PC-9 (cell line): ENCODE measurements at regions not wholly inside any gene's neighbourhood (a gene's known extent, or its start where the extent isn't known, plus 50 kb on each side); places are given as distances from the start of the nearest gene placed in this dataset.

ENCODE experiments used
- BruUV-seq: library from RNA; stranded (reverse); fragments of 400-500 nt; replicated peaks from 2 replicates; lab custom pipeline; 2021; lab: Mats Ljungman, UMichigan
- CTCF ChIA-PET: fragments of 300-600 bp; sonication (Branson Sonifier 250); formaldehyde crosslinking; loops from one replicate; lab custom pipeline; 2022; ENCODE audit warnings: antibody characterized with exemption; lab: Charles Lee
- POLR2A ChIA-PET: fragments of 300-600 bp; sonication (Branson Sonifier 250); formaldehyde crosslinking; loops from one replicate; lab custom pipeline; 2022; ENCODE audit warnings: antibody characterized with exemption; ENCODE audit not compliant: unreplicated experiment; lab: Charles Lee
- DNase-seq, 2 experiments: peaks; one replicate each; pipeline versions ENCODE4 v3.0.0 to v3.0.0-alpha.2; 2015 to 2022; ENCODE audit warnings: mixed read lengths in 1 of 2
- H2AFZ ChIP-seq: fragments of 200-600 bp; sonication (generic); 2 replicates; pipeline ENCODE4 v1.8.1; 2017; ENCODE audit warnings: antibody characterized with exemption
- H3F3A ChIP-seq: fragments of 200-600 bp; sonication (generic); 2 replicates; pipeline ENCODE4 v1.8.1; 2017; ENCODE audit warnings: antibody characterized with exemption, mild to moderate bottlenecking, low read depth; ENCODE audit not compliant: insufficient read depth
- H3K27ac ChIP-seq: fragments of 200-600 bp; sonication (generic); 2 replicates; pipeline ENCODE4 v1.6.1; 2016; ENCODE audit warnings: mixed run types
- H3K27me3 ChIP-seq: fragments of 200-600 bp; sonication (generic); 2 replicates; pipeline ENCODE4 v1.6.1; 2016; ENCODE audit warnings: low read depth, mixed run types; ENCODE audit not compliant: insufficient read depth
- H3K36me3 ChIP-seq: fragments of 200-600 bp; sonication (generic); 2 replicates; pipeline ENCODE4 v1.6.1; 2016; ENCODE audit warnings: low read depth, mixed run types
- H3K4me1 ChIP-seq: fragments of 200-600 bp; sonication (generic); replicated peaks from 2 replicates; pipeline ENCODE4 v1.6.1; 2016; ENCODE audit warnings: mixed run types; ENCODE audit not compliant: insufficient read depth
- H3K4me2 ChIP-seq: fragments of 200-600 bp; sonication (generic); 2 replicates; pipeline ENCODE4 v1.6.1; 2017; ENCODE audit warnings: mixed run types
- H3K4me3 ChIP-seq: fragments of 200-600 bp; sonication (generic); 2 replicates; pipeline ENCODE4 v1.6.1; 2016; ENCODE audit warnings: mixed run types
- H3K79me2 ChIP-seq: fragments of 200-600 bp; sonication (generic); 2 replicates; pipeline ENCODE4 v1.6.1; 2017; ENCODE audit warnings: low read depth, mixed run types
- H3K9me2 ChIP-seq: fragments of 200-600 bp; sonication (generic); 2 replicates; pipeline ENCODE4 v1.8.1; 2017; ENCODE audit warnings: mild to moderate bottlenecking; ENCODE audit not compliant: insufficient read depth
- H3K9me3 ChIP-seq: fragments of 200-600 bp; sonication (generic); 2 replicates; pipeline ENCODE4 v1.8.1; 2016; ENCODE audit warnings: low read depth; ENCODE audit not compliant: insufficient read depth
- H4K20me1 ChIP-seq: fragments of 200-600 bp; sonication (generic); 2 replicates; pipeline ENCODE4 v1.8.1; 2017; ENCODE audit not compliant: insufficient read depth
- EZH2 ChIP-seq: fragments of 200-600 bp; sonication (generic); IDR thresholded peaks from 2 replicates; pipeline ENCODE4 v1.8.0; 2017; ENCODE audit warnings: antibody characterized with exemption, low read depth
- intact Hi-C: fragments of 100-400 bp; cut with micrococcal nuclease; formaldehyde crosslinking; loops from one replicate; pipeline ENCODE4 v1.10.0; 2022; ENCODE audit not compliant: unreplicated experiment
- TF ChIP-seq, protein P1 (sequence below): fragments of 200-600 bp; sonication (generic); conservative IDR thresholded peaks from 2 replicates; pipeline ENCODE4 v1.6.1; 2017; ENCODE audit warnings: mixed run types, antibody characterized with exemption, mild to moderate bottlenecking, moderate library complexity

DNA sequence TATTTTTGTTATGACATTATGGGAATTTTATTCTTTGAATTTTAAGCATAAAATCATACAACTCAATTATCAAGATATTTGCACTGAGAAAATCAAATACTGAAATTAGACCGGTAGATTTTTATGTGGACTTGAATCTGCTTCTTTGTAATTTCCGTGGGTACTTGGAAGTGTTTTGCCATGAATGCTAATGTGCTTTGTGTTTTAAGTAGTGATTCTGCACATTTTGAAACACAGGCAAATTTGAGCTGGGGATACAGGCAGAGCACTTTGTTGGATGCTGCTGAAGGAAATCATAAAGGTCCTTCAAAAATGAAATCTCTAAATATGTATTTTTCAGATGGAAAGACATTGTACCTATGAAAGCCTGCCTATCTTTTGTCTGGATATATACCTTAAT lies 446.3 kb upstream of the POU3F3 start:
- no peaks in the 10 kb centered on the region for H3K79me2 ChIP-seq
- no peaks in the 10 kb centered on the region for H3K4me1 ChIP-seq
- H3K9me3 ChIP-seq = no peaks in the 10 kb centered on the region
- peaks cover 12% of the 10 kb centered on the region; the same call in 1 of the 2 replicates for H3K27me3 ChIP-seq
- H3F3A ChIP-seq = no peaks in the 10 kb centered on the region
- no peak overlapping the region for H3K27ac ChIP-seq
- no peak overlapping the region for H3K4me2 ChIP-seq
- CTCF ChIA-PET = no interaction called here
- POLR2A ChIA-PET = no interaction called here
- no peak overlapping the region for H3K4me3 ChIP-seq
- no peak overlapping the region for H2AFZ ChIP-seq
- TF ChIP-seq, protein P1, sequence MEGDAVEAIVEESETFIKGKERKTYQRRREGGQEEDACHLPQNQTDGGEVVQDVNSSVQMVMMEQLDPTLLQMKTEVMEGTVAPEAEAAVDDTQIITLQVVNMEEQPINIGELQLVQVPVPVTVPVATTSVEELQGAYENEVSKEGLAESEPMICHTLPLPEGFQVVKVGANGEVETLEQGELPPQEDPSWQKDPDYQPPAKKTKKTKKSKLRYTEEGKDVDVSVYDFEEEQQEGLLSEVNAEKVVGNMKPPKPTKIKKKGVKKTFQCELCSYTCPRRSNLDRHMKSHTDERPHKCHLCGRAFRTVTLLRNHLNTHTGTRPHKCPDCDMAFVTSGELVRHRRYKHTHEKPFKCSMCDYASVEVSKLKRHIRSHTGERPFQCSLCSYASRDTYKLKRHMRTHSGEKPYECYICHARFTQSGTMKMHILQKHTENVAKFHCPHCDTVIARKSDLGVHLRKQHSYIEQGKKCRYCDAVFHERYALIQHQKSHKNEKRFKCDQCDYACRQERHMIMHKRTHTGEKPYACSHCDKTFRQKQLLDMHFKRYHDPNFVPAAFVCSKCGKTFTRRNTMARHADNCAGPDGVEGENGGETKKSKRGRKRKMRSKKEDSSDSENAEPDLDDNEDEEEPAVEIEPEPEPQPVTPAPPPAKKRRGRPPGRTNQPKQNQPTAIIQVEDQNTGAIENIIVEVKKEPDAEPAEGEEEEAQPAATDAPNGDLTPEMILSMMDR = no peak
- TF ChIP-seq EZH2 = no peak
- intact Hi-C loops = no loop called here
- no peaks in the 10 kb centered on the region for H4K20me1 ChIP-seq
- H3K9me2 ChIP-seq = no peaks in the 10 kb centered on the region
- no TSS peak for BruUV-seq
- H3K36me3 ChIP-seq = no peaks in the 10 kb centered on the region
- no peak for DNase-seq

GRCh38 chr2:104408266-104408665 lies 445.6 kb upstream of the POU3F3 start:
- no peaks in the 10 kb centered on the region for H3K9me2 ChIP-seq
- POLR2A ChIA-PET = no interaction called here
- no peaks in the 10 kb centered on the region for H3F3A ChIP-seq
- H4K20me1 ChIP-seq = no peaks in the 10 kb centered on the region
- no TSS peak for BruUV-seq
- H3K27ac ChIP-seq = no peak overlapping the region
- H3K4me2 ChIP-seq = no peak overlapping the region
- no peak overlapping the region for H2AFZ ChIP-seq
- H3K27me3 ChIP-seq = peaks cover 12% of the 10 kb centered on the region; the same call in 1 of the 2 replicates
- TF ChIP-seq, protein P1 = no peak
- TF ChIP-seq EZH2 = no peak
- H3K4me1 ChIP-seq = no peaks in the 10 kb centered on the region
- H3K9me3 ChIP-seq = no peaks in the 10 kb centered on the region
- no peak overlapping the region for H3K4me3 ChIP-seq
- CTCF ChIA-PET = no interaction called here
- intact Hi-C loops = no loop called here
- no peaks in the 10 kb centered on the region for H3K36me3 ChIP-seq
- no peak for DNase-seq
- no peaks in the 10 kb centered on the region for H3K79me2 ChIP-seq

- H2AFZ ChIP-seq = no peak overlapping the region
- TF ChIP-seq EZH2 = no peak
- TF ChIP-seq, protein P1 = no peak
- no peak overlapping the region for H3K27ac ChIP-seq
- no peak overlapping the region for H3K4me3 ChIP-seq
- no peaks in the 10 kb centered on the region for H3K4me1 ChIP-seq
- no peaks in the 10 kb centered on the region for H3F3A ChIP-seq
- H4K20me1 ChIP-seq = no peaks in the 10 kb centered on the region
- H3K4me2 ChIP-seq = no peak overlapping the region
- no peaks in the 10 kb centered on the region for H3K36me3 ChIP-seq
- H3K9me3 ChIP-seq = no peaks in the 10 kb centered on the region
- H3K79me2 ChIP-seq = no peaks in the 10 kb centered on the region
- POLR2A ChIA-PET = no interaction called here
- no peaks in the 10 kb centered on the region for H3K9me2 ChIP-seq
- H3K27me3 ChIP-seq = peaks cover 25% of the 10 kb centered on the region
- no TSS peak for BruUV-seq
- CTCF ChIA-PET = no interaction called here
- intact Hi-C loops = loop anchor here (5.0 kb wide), 1 partner anchor 1568 kb away; no protein-coding TSS in a partner anchor
- DNase-seq = no peak
Measured at GRCh38 chr2:104410136-104410535, 443.8 kb upstream of the POU3F3 start.
